SH-SY5Y (cell line): ENCODE measurements at regions not wholly inside any gene's neighbourhood (a gene's known extent, or its start where the extent isn't known, plus 50 kb on each side); places are given as distances from the start of the nearest gene placed in this dataset.
A peak's percentile ranks its signal among the peaks of the same experiment; 100 is the strongest.

Experiments
- GATA2 ChIP-seq: IDR thresholded peaks from 2 replicates; pipeline ENCODE4 v1.6.1; 2011; ENCODE audit warnings: mild to moderate bottlenecking, low read depth, low read length
- GATA3 ChIP-seq: IDR thresholded peaks from 2 replicates; pipeline ENCODE4 v1.6.1; 2011; ENCODE audit warnings: low read depth, mild to moderate bottlenecking, low read length, moderate library complexity

DNA sequence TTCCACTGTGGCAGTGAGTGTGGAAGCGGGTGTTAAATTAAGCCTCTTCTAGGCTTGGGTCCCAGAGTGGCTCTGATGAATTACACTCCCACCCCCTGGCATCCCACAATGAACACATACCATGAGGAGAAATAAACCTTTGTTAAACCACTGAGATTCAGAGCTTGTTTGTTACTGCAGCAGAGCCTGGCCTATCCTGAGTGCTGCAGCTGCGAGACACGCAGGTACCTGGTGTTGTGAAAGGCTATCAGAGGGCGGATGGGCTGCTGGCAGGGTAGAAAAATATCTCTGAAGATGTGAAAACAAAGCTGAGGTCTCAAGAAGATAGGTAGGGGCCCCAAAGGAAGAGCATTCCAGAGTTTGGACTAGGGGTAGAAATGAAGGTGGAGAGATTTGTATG is 138.4 kb upstream of the STX18 start:
- no peak for TF ChIP-seq GATA3
- no peak for TF ChIP-seq GATA2

DNA sequence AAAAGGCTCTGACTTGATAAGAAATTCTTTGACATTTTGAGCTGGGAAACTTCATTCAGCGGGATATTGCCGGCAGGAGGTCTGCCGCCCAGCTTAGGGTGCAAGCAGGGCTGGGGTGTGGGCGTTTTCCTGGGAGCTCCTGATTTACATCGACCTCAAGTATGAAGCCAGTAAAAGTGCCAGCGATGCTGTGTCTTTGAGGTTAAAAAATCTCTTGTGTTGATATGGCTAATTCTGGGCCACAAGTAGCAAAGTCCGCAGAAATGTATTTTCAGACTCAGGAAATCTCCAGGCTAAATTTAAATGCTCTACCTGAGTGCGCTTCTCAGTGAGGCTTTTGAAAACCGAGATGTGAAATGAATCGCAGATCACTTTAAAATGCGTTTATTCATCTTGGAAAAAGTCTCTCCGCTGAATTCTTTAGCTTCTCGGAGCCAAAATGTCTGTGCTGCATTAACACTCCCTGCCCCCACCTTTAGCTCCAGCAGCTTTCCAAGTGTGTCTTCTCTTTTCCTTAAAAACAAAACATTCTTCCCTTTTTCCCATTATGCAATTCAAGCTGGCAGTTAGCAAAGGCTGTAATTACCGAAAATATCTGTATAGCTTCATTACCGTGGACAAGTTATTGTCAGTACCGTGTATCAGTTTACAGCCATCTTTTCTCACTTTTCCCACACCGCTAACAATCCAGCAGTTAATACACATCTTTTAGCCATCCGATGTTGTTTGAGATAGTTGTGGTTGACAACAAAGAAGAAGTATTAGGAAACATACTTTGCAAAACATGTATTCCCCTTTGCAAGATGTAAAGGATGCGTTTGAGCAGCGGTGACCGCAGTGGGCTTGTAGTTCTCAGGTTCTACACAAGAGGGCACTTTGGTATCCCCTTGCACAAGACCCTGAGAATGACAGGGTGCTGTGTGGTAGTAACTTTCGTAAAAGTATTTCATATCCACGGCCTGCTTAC is 136.0 kb upstream of the STX18 start:
- no peak for TF ChIP-seq GATA2
- no peak for TF ChIP-seq GATA3

DNA sequence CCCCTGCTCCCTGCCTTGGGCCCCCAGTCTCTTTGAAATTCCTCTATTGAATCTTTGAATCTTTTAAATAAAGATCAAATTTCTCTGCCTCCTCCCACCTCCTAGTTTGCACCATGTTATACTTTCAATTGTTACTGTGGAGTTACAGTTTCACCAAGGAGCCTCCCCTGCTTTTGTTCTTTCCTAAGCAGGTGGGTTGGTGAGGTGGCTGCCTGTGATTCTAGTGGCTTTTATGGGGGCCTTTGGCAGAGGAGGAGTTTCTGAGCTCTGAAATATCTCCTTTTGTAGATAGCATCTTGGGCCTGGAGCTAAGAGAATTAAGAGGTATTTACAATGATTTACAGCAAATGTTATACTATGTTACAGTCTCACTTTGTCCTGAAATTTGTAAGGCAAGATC is 133.8 kb upstream of the STX18 start:
- TF ChIP-seq GATA2 (peak; percentile 42; the same call in 1 of the 2 replicates), GATA3 (no peak)

DNA sequence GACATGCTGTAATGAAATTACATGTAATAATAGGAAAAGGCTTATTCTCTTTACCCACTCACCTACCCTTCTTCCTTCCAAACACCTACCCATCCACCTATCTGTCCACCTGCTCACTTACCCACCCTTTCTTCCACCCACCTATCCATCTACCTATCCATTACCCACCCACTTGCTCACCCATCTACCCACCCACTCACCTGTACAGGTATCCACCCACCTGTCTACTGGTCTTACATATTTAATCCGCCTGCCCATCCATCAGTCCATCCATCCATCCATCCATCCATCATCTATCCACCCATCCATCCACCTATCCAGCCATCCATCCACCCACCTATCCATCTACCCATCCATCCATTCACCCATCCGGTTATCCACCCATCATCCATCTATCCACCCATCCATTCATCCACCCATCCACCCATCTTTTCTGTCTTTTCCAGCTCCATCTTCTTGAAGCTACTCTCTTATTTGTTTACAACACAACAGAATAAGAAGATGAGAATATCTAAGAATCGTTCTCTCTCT is 133.3 kb upstream of the STX18 start:
- TF ChIP-seq GATA2 (no peak), GATA3 (no peak)

DNA sequence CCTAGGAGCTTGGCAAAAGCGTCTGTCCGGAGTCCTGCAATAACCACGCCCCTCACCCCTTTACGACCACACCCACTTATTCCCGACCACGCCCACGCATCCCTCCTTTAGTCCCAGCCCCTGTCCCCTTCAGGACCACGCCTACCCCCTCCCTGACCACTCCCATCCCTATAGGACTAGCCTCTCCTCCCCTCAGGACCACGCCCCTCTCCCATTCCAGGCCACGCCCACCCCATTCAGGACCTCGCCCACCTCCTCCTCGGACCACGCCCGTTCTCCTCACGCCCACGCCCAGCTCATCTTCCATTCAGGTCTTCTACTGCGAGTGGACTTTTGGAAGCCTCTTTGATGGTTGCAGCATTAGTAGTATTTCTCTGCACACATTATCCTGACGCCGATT is 131.2 kb upstream of the STX18 start:
- TF ChIP-seq GATA2: no peak
- TF ChIP-seq GATA3: no peak

DNA sequence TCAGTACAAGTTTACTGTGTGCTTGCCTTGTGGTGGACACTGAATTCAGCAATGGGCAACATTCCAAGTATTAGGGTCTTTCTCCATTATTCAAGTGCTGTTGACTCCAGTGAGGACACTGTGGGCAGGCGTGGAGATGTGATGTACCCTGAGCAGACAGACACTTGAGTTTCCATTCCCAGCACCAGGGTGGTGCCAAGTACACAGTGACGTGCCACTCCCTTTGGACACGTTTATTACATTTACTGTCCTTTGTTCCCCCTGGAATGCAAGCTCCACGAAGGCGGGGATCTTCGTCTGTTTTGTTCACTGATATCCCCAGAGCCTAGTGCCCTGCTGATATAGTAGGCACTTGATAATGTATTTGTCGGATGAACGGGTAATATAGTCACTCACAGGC is 130.6 kb upstream of the STX18 start:
- no peak for TF ChIP-seq GATA3
- TF ChIP-seq GATA2: no peak

DNA sequence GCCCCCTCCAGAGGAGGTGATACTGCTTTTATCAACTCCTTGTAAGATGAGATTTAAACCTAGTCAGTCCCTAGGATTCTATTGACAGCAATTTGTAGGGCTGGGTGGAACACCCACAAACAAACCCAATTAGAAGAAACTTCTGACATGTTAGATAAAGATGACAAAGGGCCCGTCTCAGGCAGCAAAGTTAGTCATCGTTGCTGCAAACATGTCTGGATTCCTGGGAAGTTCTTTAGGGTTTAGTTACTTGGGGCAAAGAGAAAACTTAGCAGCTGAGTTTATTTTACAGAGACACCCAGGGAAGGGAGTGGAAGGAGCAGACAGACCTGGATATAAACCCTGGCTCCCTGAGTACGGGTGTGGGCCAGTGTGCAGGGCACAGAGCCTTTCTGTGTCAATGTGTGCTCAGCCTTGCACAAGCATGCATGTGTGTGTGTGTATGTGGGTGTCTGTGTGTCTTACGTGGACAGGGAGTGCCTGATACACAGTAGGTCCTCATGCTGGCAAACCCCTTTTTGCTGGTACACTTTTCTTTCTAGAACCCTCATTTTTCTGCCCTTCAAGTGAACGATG is 130.0 kb upstream of the STX18 start:
- TF ChIP-seq GATA3 (no peak), GATA2 (no peak)

DNA sequence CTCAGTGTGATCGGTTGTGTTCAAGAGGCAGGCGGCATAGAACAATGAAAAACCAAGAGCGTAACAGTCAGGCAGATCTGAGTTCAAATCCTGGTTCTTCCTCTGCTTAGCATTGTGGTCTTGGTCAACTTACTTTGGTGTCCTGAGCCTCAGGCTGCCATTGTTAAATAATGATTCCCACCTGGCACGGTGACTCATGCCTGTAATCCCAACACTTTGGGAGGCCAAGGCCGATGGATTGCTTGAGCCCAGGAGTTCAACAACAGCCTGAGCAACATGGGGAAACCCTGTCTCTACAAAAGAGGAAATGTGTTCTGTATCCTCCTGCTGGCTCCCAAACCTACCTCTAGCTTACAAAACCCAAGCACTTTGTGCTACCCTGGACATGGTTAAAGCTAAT is 129.0 kb upstream of the STX18 start:
- TF ChIP-seq GATA3 (no peak), GATA2 (no peak)

DNA sequence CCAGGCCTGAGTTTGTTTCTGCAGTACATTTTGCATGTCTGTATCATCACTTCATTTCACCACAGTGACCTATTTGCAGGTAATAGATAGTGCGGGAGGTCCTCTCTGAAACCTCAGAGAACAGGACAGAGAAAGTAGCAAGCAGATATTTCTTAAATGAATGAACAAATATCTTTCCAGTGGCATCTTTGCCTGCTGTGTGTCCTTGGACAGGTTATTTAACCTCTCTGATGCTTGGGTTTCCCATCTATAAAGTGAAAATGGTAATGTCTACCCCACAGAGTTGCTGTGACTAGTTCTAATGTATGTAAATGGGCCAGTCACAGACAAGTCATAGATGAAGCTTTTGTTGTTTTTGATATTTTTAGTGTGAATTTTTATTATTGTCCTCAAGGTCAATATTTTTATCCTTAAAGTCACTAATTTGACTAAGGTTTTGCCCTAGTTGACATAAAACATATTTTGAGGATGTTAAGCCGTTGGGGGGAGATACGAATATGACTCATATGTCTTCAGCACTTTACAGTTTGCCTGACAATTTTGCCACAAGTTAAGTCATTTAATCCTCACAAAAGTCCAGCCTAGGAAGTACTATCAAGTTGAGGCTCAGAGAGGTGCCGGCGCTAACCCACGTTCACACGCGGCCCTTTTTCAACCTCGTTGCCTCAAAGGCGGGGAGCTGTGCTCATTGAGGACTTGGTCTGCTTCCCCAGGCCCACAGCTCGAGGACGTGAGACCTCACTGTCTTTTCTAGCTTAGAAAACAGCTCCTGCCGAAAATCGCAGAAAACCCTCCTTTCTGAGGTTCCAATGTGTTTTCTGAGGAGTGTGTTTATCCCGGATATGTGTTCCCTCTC is 126.7 kb upstream of the STX18 start:
- TF ChIP-seq GATA2 (no peak), GATA3 (no peak)

DNA sequence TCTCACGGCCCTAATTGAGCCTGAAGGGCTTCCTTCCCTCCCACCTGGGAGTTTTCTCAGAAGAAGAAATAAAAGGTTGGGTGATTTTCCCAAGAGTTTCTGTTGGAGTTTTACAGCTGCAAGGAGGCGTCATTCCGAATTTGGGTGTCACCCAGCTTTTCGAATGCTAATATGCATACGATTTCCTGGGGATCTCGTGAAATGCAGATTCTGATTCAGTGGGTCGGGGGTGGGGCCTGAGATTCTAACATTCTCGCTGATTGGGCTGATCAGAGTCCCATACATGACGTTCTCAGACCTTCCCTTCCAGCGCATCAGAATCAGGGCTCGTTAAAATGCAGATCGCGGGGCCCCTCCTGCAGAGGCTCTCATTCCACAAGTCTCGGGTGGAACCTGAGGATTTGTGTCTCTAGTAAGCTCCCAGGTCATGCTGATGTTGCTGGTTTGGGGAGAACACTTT is 125.8 kb upstream of the STX18 start:
- TF ChIP-seq GATA2 (no peak), GATA3 (no peak)

DNA sequence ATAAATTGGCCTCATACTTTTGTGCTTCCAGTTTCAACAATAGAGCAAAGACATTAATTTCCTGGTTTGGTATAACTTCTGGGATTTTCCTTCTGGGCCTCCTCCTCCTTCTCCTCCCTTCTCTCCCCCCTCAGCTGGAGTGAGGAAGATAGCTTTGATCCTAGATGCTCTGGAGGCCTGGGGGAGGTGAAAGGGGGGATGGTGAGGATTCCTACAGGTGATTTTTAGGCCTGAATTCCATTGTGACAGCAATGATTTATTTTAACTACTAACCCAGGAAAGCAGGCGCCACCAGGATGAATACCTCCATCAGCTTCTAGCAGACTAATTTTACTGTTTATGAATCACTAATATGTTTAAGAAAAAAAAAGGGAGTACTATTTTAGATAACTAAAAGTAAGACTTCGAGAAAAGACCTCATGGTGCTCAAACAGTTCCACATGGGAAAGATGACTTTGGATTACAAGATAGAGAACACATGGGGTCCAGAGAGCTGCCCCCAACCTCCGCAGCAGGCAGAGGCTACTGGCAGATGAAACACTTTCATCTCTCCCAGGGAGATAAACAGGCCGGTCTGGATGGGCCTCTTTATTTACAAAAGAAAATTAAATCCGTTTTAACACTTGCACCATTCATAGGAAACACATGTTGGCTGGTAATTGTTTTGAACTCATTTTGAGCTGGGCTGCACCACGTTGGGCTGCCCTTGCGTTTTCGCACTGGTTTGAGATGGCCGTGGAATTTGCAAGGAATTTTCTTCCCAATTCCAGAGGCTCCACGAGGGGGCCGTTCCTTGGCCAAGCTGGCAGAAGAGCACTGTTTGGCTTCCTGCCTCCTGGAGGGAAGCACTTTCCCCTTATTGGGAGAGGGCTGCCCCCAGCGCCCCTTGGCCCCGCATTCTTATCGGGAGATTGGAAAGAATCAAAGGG is 125.1 kb upstream of the STX18 start:
- TF ChIP-seq GATA2: no peak
- TF ChIP-seq GATA3: no peak

DNA sequence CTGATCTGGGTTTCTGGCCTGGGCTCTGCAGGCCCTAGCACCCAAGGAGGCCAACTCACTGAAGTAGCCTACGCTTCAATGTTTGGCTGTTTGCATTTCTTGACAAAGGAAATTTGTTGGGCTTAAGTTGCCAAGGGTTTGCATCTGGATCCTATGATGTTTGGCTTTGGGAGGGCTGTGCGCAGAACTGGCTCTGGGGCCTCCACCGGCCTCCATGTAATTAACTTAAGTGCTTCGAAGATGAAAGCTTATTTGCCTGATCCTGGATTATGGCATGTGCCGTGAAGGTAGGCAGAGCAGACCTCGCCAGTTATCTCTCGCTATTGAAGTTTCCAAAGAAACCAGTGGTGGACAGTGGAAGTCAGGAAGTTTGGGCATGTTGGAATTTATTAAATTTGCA is 124.3 kb upstream of the STX18 start:
- TF ChIP-seq GATA2 (no peak), GATA3 (no peak)

DNA sequence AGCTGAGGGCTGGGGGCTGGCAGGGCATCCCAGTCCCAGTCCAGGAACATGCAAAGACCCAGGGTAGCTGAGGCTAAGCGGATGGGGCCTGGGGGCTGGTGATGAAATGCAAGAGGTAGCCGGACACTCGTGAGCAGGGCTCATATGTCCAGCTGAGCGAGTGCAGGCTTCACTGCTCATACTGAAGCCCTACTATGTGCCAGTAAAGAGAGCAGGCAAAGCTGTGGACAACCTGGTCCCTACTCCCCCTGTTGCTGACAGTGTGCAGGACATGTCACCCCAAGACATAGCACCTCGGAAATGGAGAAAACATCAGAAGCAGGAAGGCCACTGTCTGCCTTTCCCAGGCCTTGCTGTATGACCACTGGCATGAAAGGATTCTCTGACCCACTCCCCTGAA is 122.4 kb upstream of the STX18 start:
- no peak for TF ChIP-seq GATA2
- no peak for TF ChIP-seq GATA3

DNA sequence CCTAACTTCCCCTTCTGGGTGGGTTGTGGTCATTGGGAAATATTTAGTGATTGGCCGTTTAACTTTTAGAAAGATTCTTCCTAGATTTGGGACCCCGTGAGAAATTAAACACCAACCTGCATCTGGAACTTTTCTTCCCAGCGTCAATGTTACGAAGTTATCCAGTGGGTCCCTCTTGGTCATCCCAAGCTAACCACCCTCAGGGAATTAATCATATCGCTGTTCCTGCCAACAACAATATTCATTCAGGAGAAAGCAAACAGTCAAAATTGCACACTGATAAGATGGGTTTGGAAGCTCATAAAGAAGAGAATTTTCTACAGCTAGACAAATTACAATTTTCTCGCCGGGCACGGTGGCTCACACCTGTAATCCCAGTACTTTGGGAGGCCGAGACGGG is 121.2 kb upstream of the STX18 start:
- TF ChIP-seq GATA2 (no peak), GATA3 (no peak)
